Breast epithelium (tissue), 4 donors: ENCODE measurements at regions not wholly inside any gene's neighbourhood (a gene's known extent, or its start where the extent isn't known, plus 50 kb on each side); places are given as distances from the start of the nearest gene placed in this dataset.

Experiments used
- DNase-seq, 2 donors: peaks; one replicate each; pipeline ENCODE4 v3.0.0-alpha.2; 2019; ENCODE audit warnings: low spot score in 2 of 2
- H3K27ac ChIP-seq, 2 donors: fragments of 200-600 bp; sonication (generic) in 1 of 2; one replicate each; pipeline ENCODE4 v1.5.1; 2016 to 2019; ENCODE audit warnings: mild to moderate bottlenecking in 1 of 2
- H3K27me3 ChIP-seq, 2 donors: fragments of 200-600 bp; sonication (generic) in 1 of 2; one replicate each; pipeline versions ENCODE4 v1.5.1 to v1.6.0; 2017 to 2019; ENCODE audit warnings: control low read depth in 1 of 2, mild to moderate bottlenecking in 1 of 2
- H3K36me3 ChIP-seq: fragments of 200-600 bp; one replicate; pipeline ENCODE4 v1.5.1; 2019
- H3K4me1 ChIP-seq, 2 donors: fragments of 200-600 bp; sonication (generic); one replicate each; pipeline ENCODE4 v1.5.1; 2016 to 2019; ENCODE audit warnings: control low read depth in 1 of 2
- H3K4me3 ChIP-seq, 3 donors: fragments of 200-600 bp; sonication (generic); 1 replicate in 2 of 3; 2 replicates in 1 of 3; pipeline ENCODE4 v1.5.1; 2016 to 2019; ENCODE audit warnings: mild to moderate bottlenecking in 3 of 3, moderate library complexity in 2 of 3
- H3K9me3 ChIP-seq, 2 donors: fragments of 200-600 bp; sonication (generic) in 1 of 2; one replicate each; pipeline ENCODE4 v1.5.1; 2016 to 2019; ENCODE audit warnings: control low read depth in 1 of 2
- CTCF ChIP-seq, 3 donors: fragments of 450-650 bp; IDR thresholded peaks; one replicate each; pipeline ENCODE4 v1.5.1; 2016 to 2017; ENCODE audit warnings: antibody characterized with exemption in 3 of 3, mild to moderate bottlenecking in 3 of 3, moderate library complexity in 3 of 3
- POLR2A ChIP-seq: fragments of 450-650 bp; IDR thresholded peaks from one replicate; pipeline ENCODE4 v1.6.1; 2016; ENCODE audit warnings: antibody characterized with exemption, mild to moderate bottlenecking, moderate library complexity
- POLR2AphosphoS5 ChIP-seq, 3 donors: sonication (generic); formaldehyde crosslinking; IDR thresholded peaks; one replicate each; pipeline ENCODE4 v1.6.1; 2017; ENCODE audit warnings: antibody characterized with exemption in 3 of 3
- intact Hi-C: fragments of 100-400 bp; cut with DNase I; formaldehyde crosslinking; loops from one replicate; pipeline ENCODE4 v1.15.1; 2023; ENCODE audit warnings: low total_unique reads

DNA sequence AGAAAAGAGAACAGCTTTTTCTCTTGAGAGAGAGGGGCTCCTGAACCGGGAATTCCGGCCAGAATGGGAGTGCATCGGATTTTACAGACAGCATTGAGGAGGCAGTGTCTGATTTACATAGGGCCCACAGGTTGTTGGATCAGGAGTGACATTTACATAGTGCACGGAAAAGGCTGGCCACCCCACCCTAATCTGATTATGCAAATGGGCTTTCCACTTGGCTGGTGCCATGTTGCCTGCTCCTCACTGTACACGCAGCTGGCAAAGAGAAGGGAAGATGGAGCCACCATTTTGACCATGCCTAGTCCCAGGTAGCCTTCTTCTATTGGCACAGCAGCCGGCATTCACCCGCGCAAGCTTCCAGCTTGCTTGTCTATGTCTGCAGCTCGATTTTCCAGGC, 77.5 kb upstream of the FAM171A1 start:
- intact Hi-C loops, result no loop called here
- DNase-seq, result no peak

DNA sequence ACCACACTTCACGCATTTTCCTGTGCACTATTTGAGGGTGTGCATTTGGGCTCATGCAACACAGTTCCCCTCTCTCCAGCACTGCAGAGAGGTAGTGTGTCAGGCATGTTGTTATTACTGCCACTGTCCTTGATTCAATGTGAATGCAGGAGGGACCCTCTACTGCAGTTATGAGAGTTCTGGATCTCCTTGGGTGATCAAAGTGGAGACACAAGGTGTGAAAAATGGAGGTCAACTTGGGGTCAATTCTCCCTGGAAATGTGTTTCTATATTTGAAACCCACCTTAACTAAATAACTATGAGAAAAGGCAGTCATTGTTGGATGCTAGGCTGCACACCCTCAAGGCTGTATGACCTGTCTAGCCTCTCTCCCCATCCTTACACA, 73.9 kb upstream of the FAM171A1 start:
- no peak for DNase-seq
- intact Hi-C loops, result no loop called here
- TF ChIP-seq POLR2AphosphoS5 (IDR thresholded peaks at IDR 0.05) (no peak), POLR2A (no peak)
- Histone ChIP-seq H3K27ac (no peak overlapping the region), H3K4me3 (no peak overlapping the region), H3K27me3 (no peaks in the 10 kb centered on the region), H3K9me3 (no peaks in the 10 kb centered on the region), H3K4me1 (no peaks in the 10 kb centered on the region), H3K36me3 (no peaks in the 10 kb centered on the region)

More for the DNA sequence above, 77.5 kb upstream of the FAM171A1 start:
- no peak overlapping the region for H3K27ac ChIP-seq
- H3K27me3 ChIP-seq, result no peaks in the 10 kb centered on the region
- H3K9me3 ChIP-seq, result no peaks in the 10 kb centered on the region
- no peak overlapping the region for H3K4me3 ChIP-seq
- no peak for TF ChIP-seq POLR2A
- no peak for TF ChIP-seq POLR2AphosphoS5 (IDR thresholded peaks at IDR 0.05)
- no peak for TF ChIP-seq CTCF (IDR thresholded peaks at IDR 0.05)
- no peaks in the 10 kb centered on the region for H3K4me1 ChIP-seq
- no peaks in the 10 kb centered on the region for H3K36me3 ChIP-seq

DNA sequence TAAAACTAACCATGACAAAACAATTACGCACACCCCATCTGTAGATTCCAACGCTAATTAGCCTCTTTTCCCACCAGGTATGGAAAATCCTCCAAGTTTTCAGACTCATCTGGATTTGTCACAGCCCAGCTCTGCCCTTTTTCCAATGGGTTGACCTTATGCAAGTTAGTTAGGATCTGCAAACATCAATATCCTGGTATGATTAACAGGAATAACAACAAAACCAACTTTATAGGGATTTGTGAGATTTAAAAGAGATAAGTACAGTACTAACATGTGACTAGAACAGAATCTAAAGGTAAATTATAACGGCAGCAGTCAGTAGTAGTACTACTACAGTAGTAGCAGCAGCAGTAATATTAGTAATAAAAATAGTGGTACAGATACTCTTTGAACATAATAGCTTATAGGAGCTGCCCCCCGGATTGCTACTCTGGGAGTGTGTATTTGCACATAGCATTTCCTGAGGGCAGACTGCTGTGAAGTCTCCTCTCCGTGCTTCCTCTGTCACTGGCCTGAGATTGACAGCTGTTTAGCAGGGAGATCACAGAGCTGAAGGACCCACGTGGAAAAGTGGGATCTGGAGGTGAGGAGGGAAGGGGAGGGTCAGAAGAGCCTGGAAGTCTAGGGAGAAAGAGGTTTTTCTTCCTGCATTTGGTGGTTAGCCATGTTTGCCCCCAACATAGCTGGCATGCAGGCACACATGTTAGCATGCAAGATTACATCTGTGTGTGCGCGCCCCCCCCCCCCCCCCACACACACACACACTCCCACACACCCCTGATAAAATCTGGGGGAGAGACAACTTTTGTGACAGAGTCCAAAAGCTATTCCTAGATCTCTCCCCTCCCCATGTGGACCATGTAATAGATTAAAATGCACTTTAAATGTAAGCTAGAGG, 73.3 kb upstream of the FAM171A1 start:
- intact Hi-C loops, result no loop called here
- no peak overlapping the region for H3K27ac ChIP-seq
- no peaks in the 10 kb centered on the region for H3K9me3 ChIP-seq
- no peak overlapping the region for H3K4me3 ChIP-seq
- no peak for DNase-seq
- H3K36me3 ChIP-seq, result no peaks in the 10 kb centered on the region
- TF ChIP-seq POLR2AphosphoS5 (IDR thresholded peaks at IDR 0.05) (no peak), CTCF (IDR thresholded peaks at IDR 0.05) (no peak), POLR2A (no peak)
- H3K27me3 ChIP-seq, result no peaks in the 10 kb centered on the region
- no peaks in the 10 kb centered on the region for H3K4me1 ChIP-seq

- H3K27me3 ChIP-seq, result no peaks in the 10 kb centered on the region
- no peak overlapping the region for H3K27ac ChIP-seq
- DNase-seq, result no peak
- H3K36me3 ChIP-seq, result no peaks in the 10 kb centered on the region
- H3K4me1 ChIP-seq, result no peaks in the 10 kb centered on the region
- H3K4me3 ChIP-seq, result no peak overlapping the region
- intact Hi-C loops, result no loop called here
- TF ChIP-seq CTCF (IDR thresholded peaks at IDR 0.05), result no peak
- H3K9me3 ChIP-seq, result no peaks in the 10 kb centered on the region
These were observed 71.0 kb upstream of the FAM171A1 start for GRCh38 chr10:15442056-15442455.

- intact Hi-C loops, result no loop called here
- H3K4me1 ChIP-seq, result no peaks in the 10 kb centered on the region
- H3K36me3 ChIP-seq, result no peaks in the 10 kb centered on the region
- no peak overlapping the region for H3K4me3 ChIP-seq
- no peak for DNase-seq
- no peaks in the 10 kb centered on the region for H3K27me3 ChIP-seq
- no peak for TF ChIP-seq POLR2AphosphoS5 (IDR thresholded peaks at IDR 0.05)
- no peak for TF ChIP-seq CTCF (IDR thresholded peaks at IDR 0.05)
- H3K9me3 ChIP-seq, result no peaks in the 10 kb centered on the region
- H3K27ac ChIP-seq, result peak overlapping the region in 1 of 2 donors; percentile 77
These were observed 69.2 kb upstream of the FAM171A1 start for GRCh38 chr10:15440204-15440711.
